H1 (cell line): ENCODE measurements at regions not wholly inside any gene's neighbourhood (a gene's known extent, or its start where the extent isn't known, plus 50 kb on each side); places are given as distances from the start of the nearest gene placed in this dataset.

Source experiments
- BACH1 ChIP-seq: IDR thresholded peaks from 2 replicates; pipeline ENCODE4 v1.6.1; 2012; ENCODE audit warnings: low read length, improper control_type of control experiment
- CEBPB ChIP-seq: IDR thresholded peaks from 2 replicates; pipeline ENCODE4 v1.6.1; 2012; ENCODE audit warnings: low read depth, low read length
- CTCF ChIP-seq, 3 experiments: IDR thresholded peaks; 1 replicate in 2 of 3; 2 replicates in 1 of 3; pipeline versions ENCODE4 v1.5.1 to v1.6.1; 2011; ENCODE audit warnings: low read length in 3 of 3, mild to moderate bottlenecking in 3 of 3, inconsistent platforms in 2 of 3, low read depth in 1 of 3, moderate library complexity in 1 of 3; ENCODE audit not compliant: insufficient read depth in 1 of 3; ENCODE audit errors: control extremely low read depth in 1 of 3
- EZH2 ChIP-seq: fragments of 200-600 bp; sonication (generic); IDR thresholded peaks from 2 replicates; pipeline ENCODE4 v1.7.1; 2012; ENCODE audit warnings: low read depth, mild to moderate bottlenecking, moderate library complexity, low read length, inconsistent platforms; ENCODE audit not compliant: severe bottlenecking
- FOSL1 ChIP-seq: IDR thresholded peaks from 2 replicates; pipeline ENCODE4 v1.6.1; 2011; ENCODE audit warnings: mild to moderate bottlenecking, low read depth, low read length, moderate library complexity; ENCODE audit not compliant: insufficient read depth
- GTF2F1 ChIP-seq: IDR thresholded peaks from 2 replicates; pipeline ENCODE4 v1.6.1; 2012; ENCODE audit warnings: low read depth, low read length, improper control_type of control experiment, borderline replicate concordance
- HDAC6 ChIP-seq: IDR thresholded peaks from one replicate; pipeline ENCODE4 v1.7.1; 2012; ENCODE audit warnings: low read depth, mild to moderate bottlenecking, inconsistent platforms, low read length, moderate library complexity
- PHF8 ChIP-seq: fragments of 200-600 bp; sonication (generic); conservative IDR thresholded peaks from 2 replicates; pipeline ENCODE4 v1.7.1; 2012; ENCODE audit warnings: low read depth, mild to moderate bottlenecking, inconsistent platforms, low read length, moderate library complexity
- POLR2A ChIP-seq, 2 experiments: IDR thresholded peaks; 1 replicate in 1 of 2; 2 replicates in 1 of 2; pipeline ENCODE4 v1.6.1; 2011; ENCODE audit warnings: low read depth in 2 of 2, low read length in 2 of 2, mild to moderate bottlenecking in 2 of 2; ENCODE audit errors: control extremely low read depth in 1 of 2
- RFX5 ChIP-seq: IDR thresholded peaks from 2 replicates; pipeline ENCODE4 v1.6.1; 2011; ENCODE audit warnings: low read depth, low read length, improper control_type of control experiment, borderline replicate concordance
- SIN3A ChIP-seq, 2 experiments: IDR thresholded peaks in 1 of 2; conservative IDR thresholded peaks in 1 of 2; 2 replicates each; pipeline ENCODE4 v1.6.1; 2011 to 2012; ENCODE audit warnings: low read length in 2 of 2, improper control_type of control experiment in 1 of 2, low read depth in 1 of 2, mild to moderate bottlenecking in 1 of 2
- USF2 ChIP-seq: IDR thresholded peaks from 2 replicates; pipeline ENCODE4 v1.6.1; 2011; ENCODE audit warnings: low read length, improper control_type of control experiment

GRCh38 chr1:65722461-65722860, 70.2 kb upstream of the PDE4B start:
- TF ChIP-seq PHF8: no peak
- no peak for TF ChIP-seq CEBPB
- TF ChIP-seq USF2: no peak
- TF ChIP-seq BACH1: no peak
- no peak for TF ChIP-seq FOSL1
- no peak for TF ChIP-seq RFX5
- no peak for TF ChIP-seq EZH2
- no peak for TF ChIP-seq CTCF (IDR thresholded peaks at IDR 0.05; ENCODE audit: control extremely low read depth in 1 of 3, insufficient read depth in 1 of 3, low read depth in 1 of 3, low read length in 3 of 3)
- TF ChIP-seq HDAC6: no peak
- no peak for TF ChIP-seq GTF2F1
- TF ChIP-seq SIN3A (conservative IDR thresholded peaks at IDR 0.05 in 1 of 2, IDR thresholded peaks at IDR 0.05 in 1 of 2; ENCODE audit: low read depth in 1 of 2, low read length in 2 of 2): no peak
- no peak for TF ChIP-seq POLR2A (IDR thresholded peaks at IDR 0.05; ENCODE audit: control extremely low read depth in 1 of 2, low read depth in 2 of 2, low read length in 2 of 2)
